Neural progenitor cell (in vitro differentiated cells): ENCODE measurements at regions not wholly inside any gene's neighbourhood (a gene's known extent, or its start where the extent isn't known, plus 50 kb on each side); places are given as distances from the start of the nearest gene placed in this dataset.

Experiments used
- EZH2 ChIP-seq: fragments of 200-600 bp; sonication (generic); IDR thresholded peaks from 2 replicates; pipeline ENCODE4 v1.6.1; 2017; ENCODE audit warnings: antibody characterized with exemption, mild to moderate bottlenecking, moderate library complexity
- EZH2phosphoT487 ChIP-seq: fragments of 200-600 bp; sonication (generic); IDR thresholded peaks from 2 replicates; pipeline ENCODE4 v1.6.1; 2017; ENCODE audit warnings: antibody characterized with exemption

GRCh38 chrX:39442332-39442731, 641.1 kb downstream of the MID1IP1 start:
- TF ChIP-seq EZH2 (no peak), EZH2phosphoT487 (no peak)
